ENCODE measurements at regions not wholly inside any gene's neighbourhood (a gene's known extent, or its start where the extent isn't known, plus 50 kb on each side); places are given as distances from the start of the nearest gene placed in this dataset.
"Not testable (repeated sequence)": the region's sequence is repeated elsewhere in the genome, so short reads cannot be mapped to it uniquely, and the experiment has no call there.

DNA sequence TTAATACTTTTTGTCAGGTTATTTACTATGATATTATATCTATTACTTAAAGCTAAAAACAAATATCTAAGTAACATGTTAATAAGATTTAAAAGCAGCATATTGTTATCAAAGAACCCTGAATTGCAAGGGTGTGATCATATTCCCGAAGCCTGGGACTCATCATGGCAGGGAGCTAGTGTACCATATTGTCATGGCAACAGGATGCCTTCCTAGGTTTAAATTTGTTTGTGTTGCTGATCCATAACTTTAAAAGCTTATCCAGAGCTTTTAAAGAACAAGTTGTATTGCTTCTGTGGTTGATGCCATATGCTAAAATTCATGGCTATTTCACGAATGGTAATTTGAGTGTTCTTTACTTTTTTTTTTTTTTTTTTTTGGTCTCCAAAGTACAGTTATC lies 500.5 kb downstream of the NAV3 start:
- no peak for DNase-seq (ENCODE audit: extremely low read depth, low read depth, low spot score)

DNA sequence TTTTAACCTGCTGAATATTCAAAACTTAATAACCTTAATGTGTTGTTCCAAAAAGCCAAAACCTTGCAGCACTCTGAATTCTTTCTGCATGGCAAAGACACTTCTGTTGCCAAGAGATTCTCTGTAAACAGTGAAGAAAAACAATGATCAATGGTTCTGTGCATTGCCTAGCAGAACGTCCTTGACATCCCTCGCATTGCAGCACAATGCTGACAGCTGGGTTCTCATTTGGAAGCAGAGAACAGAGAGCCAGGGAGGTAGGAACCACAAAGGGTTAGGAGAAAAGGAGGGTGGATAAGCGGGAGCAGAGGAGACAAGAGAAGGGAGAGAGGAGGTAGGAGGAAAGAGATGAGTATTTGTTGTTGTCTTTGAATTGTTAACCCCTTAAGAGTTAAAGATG lies 501.1 kb downstream of the NAV3 start:
- DNase-seq (ENCODE audit: extremely low read depth, low read depth, low spot score): no peak

DNA sequence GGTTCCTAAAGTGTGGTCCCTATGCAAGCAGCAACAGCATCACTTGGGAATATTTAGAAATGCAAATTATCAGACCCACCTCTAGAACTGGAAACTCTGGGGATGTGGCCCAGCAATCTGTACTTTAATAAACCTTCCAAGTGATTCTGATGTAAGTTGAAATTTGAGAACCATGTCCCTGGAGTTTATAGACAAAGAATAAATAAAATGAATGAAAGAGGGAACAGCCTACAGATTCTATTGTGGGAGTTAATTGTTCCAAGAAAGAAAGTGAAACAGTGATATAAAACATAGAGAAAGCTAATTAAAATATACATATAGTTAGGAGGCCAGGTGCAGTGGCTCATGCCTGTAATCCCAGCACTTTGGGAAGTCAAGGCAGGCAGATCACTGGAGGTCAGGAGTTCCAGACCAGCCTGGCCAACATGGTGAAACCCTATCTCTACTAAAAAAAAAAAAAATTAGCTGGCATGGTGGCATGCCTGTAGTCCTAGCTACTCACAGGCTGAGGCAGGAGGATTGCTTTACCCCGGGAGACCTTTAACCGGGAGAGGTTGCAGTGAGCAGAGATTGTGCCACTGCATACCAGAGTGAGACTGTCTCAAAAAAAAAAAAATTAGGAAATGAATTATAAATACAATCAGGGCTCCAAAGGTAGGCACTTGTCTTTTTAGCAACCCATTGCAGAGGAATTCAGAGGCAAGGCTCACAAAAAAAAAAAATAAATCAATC lies 507.5 kb downstream of the NAV3 start:
- no peak for DNase-seq (ENCODE audit: extremely low read depth, low read depth, low spot score)

DNA sequence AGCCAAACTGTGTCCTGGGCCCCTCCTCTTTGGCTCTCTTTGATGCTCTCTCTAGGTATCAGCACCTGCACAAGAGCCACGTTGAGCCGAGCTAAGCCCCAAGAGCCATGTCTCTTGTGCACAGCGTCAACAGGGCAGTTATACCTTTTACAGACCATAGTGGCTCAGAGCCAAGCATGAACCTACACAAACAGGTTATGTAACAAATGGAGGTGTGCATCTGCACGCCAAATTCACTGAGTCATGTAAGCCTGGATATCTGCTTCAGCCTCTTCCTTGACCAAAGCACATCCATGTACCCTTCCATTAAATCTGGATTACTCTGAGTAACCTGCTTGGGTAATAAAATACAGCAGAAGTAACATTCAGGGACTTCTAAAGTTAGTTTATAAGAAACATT lies 509.7 kb downstream of the NAV3 start:
- DNase-seq (ENCODE audit: extremely low read depth, low read depth, low spot score): no peak

DNA sequence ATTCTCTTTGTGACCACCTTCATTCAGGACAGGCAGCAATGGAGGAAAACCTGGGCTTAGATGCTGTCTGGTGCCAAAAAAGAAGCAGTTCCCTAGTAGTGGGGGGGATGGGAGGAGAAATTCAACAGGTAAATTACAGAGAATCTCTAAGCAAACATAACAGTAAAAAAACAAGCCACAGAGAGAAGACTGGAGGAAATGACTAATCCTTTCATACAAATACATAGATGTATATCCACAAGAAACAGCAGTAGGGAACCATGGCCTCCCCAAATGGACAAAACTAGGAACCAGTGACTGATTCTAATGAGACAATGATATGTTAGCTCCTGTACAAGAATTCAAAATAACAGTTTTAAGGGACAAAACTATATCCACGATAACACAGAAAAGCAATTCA lies 513.0 kb downstream of the NAV3 start:
- DNase-seq (ENCODE audit: extremely low read depth, low read depth, low spot score): no peak

DNA sequence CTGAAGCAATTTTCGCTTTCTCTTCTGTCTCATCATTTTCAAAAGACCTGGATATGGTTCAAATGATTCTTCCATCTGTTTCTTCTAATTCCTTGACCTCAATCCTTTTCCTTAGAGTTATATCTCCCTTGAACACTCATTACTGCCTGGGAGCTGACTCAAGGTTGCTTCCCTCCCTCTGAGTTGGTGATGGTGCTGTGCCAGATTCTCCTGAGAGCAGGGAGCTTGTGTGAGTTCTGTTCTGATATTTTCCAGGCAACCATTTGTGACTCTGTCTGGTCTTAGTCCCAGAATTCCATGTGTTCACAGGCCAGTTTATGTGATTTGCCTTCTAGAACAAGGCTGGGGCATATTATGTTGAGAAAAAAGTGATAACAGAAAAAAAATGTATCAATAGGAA lies 505.1 kb upstream of the SYT1 start:
- DNase-seq (ENCODE audit: extremely low read depth, low read depth, low spot score): no peak

DNA sequence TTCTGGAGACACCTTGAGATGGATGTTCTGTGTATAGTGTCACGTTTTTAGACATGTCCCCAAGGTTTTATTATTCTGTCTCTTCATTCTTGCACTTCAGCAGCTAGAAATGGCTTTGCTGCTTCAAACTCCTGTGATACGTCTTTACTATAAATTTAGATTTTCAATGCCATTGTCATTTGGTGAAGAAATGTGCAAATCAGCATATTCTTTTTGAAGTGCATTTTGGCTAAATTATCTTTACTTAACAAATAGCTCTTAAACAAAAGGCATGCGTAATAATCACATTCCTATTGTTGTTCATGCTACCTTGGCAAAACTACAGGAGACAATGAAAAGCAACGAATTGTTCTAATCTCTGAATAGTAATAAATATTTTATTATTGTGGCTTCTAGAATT lies 502.9 kb upstream of the SYT1 start:
- DNase-seq (ENCODE audit: extremely low read depth, low read depth, low spot score): no peak

DNA sequence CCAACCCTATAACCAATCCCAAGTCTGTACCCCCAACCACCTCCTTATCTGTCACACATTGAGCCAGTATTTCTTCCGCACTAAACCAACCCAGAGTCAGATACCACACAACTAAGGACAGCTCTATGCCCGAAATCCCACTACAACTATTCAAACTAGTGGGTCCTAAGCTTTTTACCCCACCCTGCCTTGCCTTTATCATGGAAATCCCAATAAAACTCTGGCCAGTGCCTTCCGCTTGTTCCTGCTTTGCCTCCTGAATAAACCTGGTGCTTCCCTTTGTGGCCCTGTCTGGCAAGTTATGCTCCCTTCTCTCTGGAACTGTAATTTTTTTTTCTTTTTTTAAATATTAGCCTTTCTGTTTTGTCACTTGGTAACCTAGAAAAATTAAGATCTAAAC lies 493.3 kb upstream of the SYT1 start:
- DNase-seq (ENCODE audit: extremely low read depth, low read depth, low spot score): no peak

DNA sequence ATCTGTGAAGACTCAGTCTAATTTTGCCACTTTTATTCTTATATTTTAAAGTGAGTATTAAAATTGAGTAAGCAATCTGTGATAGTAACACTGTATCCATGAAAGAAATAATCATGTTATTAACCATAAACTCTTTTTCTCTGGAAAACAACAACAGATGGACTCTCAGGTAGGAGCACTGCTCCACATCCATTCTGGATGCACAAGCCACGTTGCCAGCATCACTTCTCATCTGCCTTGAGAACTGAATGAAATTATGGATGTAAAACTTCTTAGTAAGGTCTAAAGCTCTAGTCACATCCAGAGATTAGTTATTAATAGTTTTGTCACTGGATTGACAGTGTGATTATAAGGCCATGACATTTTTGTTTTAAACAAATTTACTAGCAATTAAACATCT lies 489.1 kb upstream of the SYT1 start:
- DNase-seq (ENCODE audit: extremely low read depth, low read depth, low spot score): no peak

DNA sequence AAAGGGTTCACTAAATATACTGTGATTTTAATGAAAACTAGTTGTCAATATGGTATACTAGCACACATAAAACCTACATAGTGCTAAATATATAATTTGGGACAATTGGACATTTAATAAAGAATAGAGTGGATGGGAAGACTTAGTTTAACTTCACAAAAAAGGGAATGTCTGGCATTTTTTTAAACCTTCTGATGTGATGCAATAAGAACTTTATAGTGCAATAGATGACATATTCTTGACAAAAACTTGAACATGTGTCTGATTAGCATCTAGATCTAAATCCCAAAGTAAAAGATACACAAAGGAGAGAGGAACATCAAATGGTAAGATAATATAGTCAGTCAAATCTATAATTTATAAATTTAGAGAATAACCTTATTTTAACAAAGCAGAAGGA lies 488.3 kb upstream of the SYT1 start:
- no peak for DNase-seq (ENCODE audit: extremely low read depth, low read depth, low spot score)

DNA sequence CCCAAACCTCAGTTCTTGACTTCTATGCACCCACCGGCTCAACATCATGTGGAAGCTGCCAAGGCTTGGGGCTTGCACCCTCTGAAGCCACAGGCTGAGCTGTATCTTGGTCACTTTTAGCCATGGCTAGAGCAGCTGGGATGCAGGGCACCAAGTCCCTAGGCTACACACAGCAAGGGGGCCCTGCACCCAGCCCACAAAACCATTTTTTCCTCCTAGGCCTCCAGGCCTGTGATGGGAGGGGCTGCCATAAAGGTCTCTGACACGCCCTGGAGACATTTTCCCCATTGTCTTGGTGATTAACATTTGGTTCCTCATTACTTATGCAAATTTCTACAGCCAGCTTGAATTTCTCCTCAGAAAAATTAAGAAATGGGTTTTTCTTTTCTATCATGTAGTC lies 485.5 kb upstream of the SYT1 start:
- not testable (repeated sequence) for DNase-seq (ENCODE audit: extremely low read depth, low read depth, low spot score)

DNA sequence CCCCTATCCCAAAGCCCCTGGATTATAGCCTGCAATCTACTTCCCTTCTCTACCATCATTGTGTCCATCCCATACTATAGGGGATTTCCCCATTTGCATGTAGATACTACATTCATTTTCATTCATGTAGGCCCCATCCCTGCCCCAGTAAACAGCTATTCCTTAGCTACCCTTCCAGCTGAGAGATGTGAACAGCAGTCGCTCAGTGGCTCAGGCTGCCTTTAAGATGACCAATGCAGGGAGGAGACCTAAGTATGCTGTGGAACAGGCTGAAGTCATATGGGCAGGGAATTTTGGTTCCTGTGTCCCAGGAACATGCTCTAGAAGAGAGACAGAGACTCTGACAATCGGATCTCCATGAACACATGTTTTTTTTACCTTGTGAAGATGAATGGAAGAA lies 481.2 kb upstream of the SYT1 start:
- DNase-seq (ENCODE audit: extremely low read depth, low read depth, low spot score): no peak

DNA sequence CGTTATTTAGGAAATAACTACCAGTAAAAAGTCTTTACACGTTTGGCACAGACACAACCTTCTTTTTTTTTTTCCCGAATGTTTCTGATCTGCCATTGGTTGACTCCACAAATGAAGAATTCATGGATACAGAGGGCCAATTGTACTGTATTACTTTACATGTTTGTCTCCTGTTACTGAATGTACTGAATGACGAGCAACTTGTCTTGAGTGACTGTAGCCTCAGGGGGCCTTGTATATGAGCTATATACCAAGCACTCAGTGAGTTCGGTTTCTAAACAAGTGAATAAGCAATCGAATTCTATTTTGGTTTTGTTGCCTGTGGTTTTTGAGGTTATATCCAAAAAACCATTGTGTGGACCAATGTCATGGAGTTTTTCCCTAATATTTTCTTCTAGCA lies 480.0 kb upstream of the SYT1 start:
- DNase-seq (ENCODE audit: extremely low read depth, low read depth, low spot score): no peak

DNA sequence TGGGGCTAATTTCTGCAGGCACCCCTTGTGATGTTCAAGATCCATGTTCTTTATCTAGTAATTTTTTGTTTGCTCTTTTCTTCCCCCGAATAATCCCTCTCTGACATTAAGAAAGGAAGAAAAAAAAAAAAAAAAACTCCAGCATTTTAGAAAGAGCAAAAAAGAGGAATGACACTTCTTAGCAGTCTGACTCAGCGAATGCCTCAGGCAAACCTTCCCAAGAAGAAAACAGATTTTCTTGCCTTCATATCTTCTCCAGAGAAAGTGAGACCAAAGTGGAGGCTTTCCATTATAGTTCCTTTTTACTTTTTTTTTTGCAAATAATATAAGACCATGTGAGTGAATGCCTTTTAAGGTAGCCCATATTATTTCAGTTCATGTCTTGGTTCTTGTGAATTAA lies 479.0 kb upstream of the SYT1 start:
- no peak for DNase-seq (ENCODE audit: extremely low read depth, low read depth, low spot score)

DNA sequence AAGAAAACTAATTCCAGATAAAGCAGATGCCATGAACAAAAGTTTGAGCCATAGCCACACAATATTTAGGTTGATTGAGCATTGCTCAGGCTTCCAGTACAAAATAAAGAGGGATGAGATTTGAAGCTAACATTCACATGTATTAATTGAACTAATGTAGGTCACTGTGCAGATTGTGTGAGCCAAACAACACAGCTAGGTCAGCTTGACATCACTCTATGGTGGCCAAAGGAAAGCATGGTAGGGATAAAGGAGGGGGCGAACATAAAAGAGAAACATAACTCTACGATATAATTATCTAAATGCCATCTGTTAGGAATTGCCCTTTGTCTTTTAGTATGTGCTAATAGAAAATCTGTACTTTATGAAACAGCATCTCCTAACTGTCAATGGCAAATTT lies 477.7 kb upstream of the SYT1 start:
- no peak for DNase-seq (ENCODE audit: extremely low read depth, low read depth, low spot score)

DNA sequence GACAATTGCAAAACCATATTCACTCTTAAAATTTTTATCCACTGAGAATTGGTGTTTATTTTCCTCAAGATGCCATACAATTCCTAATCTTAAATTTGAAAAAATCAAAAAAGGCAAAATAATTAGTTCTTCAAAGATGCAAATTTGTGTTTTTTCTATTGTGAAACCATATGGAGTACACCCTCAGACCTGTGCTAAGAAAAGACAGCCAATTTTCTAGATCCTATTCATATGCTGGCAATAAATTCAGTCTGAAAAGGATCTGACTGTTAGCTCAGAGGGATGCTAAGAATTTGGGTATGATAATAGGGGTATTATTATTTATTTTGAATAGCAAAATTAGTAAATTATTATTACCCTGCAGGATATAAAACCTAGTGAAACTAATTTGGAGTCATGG lies 476.9 kb upstream of the SYT1 start:
- DNase-seq (ENCODE audit: extremely low read depth, low read depth, low spot score): no peak

DNA sequence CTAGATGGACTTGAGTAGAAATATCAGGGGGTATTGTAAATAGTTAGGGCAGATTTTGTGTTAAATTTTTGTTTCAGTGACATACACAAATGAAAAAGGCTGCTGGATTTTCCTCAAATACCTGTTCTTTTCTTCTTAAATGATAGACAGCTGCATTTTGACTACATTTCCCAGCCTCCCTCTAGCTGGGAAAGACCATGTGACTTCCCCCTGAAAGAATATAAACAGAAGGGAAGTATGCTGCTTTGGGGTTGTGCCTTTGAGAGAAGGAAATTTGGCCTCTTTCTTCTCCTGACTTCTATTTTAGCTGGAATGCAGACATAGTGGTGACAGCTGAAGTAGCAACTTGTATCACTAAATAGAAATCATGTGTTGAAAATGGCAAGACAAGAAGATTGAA lies 476.1 kb upstream of the SYT1 start:
- no peak for DNase-seq (ENCODE audit: extremely low read depth, low read depth, low spot score)

DNA sequence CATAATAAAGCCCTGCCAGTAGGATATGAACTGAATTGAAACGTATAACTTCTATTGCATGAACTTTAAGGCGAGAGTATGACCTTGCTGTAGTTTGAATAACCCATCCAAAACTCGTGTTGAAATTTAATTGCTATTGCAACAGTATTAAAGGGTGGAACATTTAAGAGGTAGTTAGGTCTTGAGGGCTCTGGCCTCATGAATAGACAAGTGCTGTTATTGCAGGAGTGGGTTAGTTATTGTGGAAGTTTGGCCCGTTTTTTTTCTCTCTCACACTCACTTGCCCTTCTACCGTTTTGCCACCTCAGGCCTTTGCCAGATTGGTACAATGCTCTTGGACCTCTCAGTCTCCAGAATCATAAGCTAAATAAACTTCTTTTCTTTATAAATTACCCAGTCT lies 473.7 kb upstream of the SYT1 start:
- DNase-seq (ENCODE audit: extremely low read depth, low read depth, low spot score): no peak

DNA sequence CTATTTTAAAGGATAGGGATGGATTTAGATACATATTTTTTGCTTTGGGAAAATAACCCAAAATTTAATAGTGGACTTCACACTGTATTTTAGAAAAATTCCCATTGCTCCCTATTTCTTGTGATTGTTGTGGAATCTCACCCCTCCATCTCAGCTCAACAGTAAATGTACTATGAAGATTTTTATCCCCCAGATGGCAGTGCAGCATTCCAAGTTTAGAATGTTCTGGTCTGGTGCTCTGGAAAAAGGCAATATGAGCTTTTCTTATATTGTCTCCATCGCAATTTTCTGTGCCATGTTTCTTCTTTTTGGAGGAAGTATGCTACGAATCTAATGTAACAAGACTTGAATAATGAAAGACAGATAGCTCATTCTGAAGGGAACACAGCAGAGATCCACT lies 471.7 kb upstream of the SYT1 start:
- DNase-seq (ENCODE audit: extremely low read depth, low read depth, low spot score): no peak

DNA sequence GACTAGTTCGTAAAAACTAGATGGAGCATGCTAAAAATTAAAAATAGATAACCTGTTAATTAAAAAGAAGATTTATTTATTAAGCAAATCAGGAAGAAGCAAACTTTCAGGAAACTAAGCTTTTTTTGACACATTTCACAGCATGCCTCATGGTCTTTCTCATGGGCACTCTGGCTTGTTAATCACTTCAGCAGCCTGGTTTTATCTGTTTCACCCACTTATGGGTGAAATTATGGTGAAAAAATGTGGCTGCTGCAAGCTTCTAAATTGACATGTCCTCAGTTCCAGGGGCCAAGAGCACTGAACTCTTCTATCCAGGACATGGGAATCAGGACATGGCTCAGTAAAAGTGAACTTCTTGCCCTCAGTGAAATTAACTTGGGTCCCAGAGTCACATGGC lies 468.6 kb upstream of the SYT1 start:
- no peak for DNase-seq (ENCODE audit: extremely low read depth, low read depth, low spot score)

DNA sequence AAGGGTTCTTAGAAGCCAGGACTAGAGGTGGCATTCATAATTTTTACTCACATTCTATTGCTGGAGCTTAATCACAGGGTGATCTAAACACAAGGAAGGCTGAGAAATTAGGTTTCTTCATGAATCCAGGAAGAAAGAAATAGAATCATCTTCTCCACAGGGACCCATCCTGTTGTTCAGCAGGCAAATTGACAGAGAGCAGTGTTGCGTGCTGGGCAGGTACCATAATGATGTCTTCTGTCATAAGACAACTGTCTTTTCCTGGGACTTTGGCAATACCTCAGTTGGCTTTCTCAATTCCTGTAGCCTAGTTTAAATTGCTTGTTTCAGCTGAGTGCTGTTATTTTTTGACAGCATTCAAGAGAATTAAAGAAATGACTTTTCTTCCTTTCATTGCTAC lies 468.0 kb upstream of the SYT1 start:
- no peak for DNase-seq (ENCODE audit: extremely low read depth, low read depth, low spot score)

DNA sequence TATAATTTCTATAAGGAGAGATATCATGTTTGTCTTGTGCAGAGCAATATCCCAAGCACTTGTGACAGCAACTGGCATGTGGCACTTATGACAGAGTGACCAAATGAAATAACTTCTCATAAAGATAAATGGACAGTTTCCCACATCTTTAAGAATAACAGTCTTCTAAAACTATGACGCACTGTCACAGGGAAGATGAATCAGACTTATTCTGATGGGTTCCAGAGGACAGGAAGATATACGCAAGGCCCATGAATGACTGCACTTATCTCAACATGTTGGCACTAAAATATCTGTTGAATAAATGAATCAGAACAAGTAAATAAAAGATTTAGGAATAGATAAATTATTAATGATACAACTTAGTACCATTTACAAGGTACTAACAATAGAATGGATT lies 465.8 kb upstream of the SYT1 start:
- DNase-seq (ENCODE audit: extremely low read depth, low read depth, low spot score): no peak

DNA sequence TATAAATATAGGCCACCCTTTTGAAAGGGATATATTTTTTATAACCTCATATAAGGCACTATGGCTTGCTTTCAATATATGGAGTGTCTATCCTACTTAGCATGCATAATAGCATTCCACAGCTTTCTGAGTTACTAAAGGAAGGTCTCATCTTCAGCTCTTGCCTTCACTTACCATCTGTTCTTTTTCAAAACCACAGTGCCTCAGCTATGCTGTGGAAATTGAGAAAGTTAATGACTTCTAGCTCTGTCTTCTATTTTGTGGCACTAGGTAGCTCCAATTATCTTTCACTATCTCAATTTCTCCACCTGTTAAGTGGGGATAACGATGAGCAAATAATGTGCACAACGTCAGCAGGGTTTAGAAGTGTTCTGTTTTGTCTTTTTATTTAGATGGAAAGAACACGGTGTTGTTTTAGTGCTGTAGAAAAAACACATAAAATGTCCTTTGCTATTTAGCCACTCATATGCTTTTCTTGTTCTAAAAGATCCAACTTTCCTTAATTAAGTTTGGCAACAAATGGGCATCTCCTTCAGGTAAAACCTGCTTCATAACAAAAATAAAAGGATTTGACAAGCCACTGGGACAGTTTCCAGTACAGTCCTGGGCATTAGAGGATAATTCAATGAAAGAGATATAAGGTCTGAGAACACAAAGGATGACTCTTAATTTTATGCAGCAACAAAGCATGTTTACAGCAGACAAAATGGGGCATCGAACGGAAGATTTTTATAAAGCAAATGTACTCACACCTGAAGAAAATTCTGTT lies 462.0 kb upstream of the SYT1 start:
- DNase-seq (ENCODE audit: extremely low read depth, low read depth, low spot score): no peak

Measured in glomerular endothelial cell (primary cell).